Stimulated activated CD4-positive, alpha-beta T cell treated with anti-CD3 and anti-CD28 coated beads, Interleukin-4, amount 100 ng/mL, for 24 hours (primary cell): ENCODE measurements at regions not wholly inside any gene's neighbourhood (a gene's known extent, or its start where the extent isn't known, plus 50 kb on each side); places are given as distances from the start of the nearest gene placed in this dataset.
A peak's percentile ranks its signal among the peaks of the same experiment; 100 is the strongest.
"Not testable (repeated sequence)": the region's sequence is repeated elsewhere in the genome, so short reads cannot be mapped to it uniquely, and the experiment has no call there.

ENCODE experiments used
- DNase-seq: peaks from one replicate; pipeline ENCODE4 v3.0.0-alpha.2; 2020

GRCh38 chr2:234181121-234181520 is 130.6 kb downstream of the SPP2 start:
- DNase-seq: no peak

- no peak for DNase-seq
Observed at GRCh38 chr2:234179031-234179363, 128.5 kb downstream of the SPP2 start.

GRCh38 chr2:234178330-234179030 is 128.0 kb downstream of the SPP2 start:
- no peak for DNase-seq

DNA sequence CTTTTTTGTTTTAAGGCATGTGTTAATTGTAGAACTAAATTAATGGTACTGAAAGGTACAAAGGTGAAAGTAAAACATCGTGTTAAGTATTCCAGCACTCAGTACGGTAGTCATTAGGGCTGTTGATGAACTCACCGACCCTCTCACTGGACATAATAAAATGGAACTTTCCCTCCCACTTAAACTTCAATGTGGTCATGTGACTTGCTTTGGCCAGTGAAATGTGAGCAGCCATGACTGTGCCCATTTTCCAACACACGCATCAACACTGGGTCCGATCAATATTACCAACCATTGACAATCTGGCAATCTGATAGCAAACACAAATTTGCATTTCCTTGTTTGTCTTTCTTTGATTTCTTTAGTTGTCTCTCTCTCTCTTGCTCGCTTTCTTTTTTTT is 125.1 kb downstream of the SPP2 start:
- DNase-seq: no peak

- no peak for DNase-seq
Observed at GRCh38 chr2:234174742-234175141, 124.2 kb downstream of the SPP2 start.

GRCh38 chr2:234172532-234172931 is 122.0 kb downstream of the SPP2 start:
- DNase-seq: no peak

GRCh38 chr2:234172066-234172465 is 121.6 kb downstream of the SPP2 start:
- DNase-seq: no peak

- DNase-seq: no peak
Observed at GRCh38 chr2:234171666-234172065, 121.2 kb downstream of the SPP2 start.

GRCh38 chr2:234169674-234170073 is 119.2 kb downstream of the SPP2 start:
- no peak for DNase-seq

- DNase-seq: not testable (repeated sequence)
Observed at GRCh38 chr2:234168605-234169570, 118.4 kb downstream of the SPP2 start.

DNA sequence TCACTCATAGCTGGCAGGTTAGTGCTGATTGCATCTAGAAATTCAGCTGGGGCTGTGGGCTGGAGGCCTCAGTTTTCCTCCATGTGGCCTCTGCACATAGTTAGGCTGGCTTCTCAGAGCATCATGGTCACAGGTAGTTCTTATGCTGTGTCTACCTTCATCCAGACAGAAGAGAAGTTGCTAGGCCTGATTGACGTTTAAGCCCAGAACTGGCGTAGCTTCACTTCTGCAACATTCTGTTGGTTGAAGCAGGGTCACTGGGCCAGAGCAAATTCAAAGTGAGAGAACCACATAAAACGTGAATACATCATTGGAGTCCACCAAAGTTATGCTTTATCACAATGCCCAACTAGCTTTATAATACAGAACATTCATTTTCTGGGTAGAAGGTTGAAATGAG is 116.0 kb downstream of the SPP2 start:
- DNase-seq: no peak

DNA sequence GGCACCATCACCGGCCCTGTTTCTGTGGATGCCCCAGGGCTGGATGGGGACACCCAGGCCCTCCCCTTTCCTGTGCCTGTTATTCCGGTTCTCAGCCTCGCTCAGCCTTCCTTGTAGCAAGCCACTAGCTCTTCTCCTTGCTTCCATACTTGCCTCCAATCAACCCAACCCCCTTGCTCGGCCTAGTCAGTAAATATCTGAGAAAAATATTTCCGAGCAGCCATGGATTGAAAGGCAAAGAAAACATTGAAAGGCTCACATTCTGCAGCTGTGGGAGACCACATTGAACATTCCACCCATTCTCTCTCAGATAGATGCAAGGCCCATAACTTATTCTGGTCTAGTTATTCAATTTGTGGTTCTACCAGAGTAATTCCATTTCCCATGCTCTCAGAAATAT is 114.9 kb downstream of the SPP2 start:
- DNase-seq: no peak

DNA sequence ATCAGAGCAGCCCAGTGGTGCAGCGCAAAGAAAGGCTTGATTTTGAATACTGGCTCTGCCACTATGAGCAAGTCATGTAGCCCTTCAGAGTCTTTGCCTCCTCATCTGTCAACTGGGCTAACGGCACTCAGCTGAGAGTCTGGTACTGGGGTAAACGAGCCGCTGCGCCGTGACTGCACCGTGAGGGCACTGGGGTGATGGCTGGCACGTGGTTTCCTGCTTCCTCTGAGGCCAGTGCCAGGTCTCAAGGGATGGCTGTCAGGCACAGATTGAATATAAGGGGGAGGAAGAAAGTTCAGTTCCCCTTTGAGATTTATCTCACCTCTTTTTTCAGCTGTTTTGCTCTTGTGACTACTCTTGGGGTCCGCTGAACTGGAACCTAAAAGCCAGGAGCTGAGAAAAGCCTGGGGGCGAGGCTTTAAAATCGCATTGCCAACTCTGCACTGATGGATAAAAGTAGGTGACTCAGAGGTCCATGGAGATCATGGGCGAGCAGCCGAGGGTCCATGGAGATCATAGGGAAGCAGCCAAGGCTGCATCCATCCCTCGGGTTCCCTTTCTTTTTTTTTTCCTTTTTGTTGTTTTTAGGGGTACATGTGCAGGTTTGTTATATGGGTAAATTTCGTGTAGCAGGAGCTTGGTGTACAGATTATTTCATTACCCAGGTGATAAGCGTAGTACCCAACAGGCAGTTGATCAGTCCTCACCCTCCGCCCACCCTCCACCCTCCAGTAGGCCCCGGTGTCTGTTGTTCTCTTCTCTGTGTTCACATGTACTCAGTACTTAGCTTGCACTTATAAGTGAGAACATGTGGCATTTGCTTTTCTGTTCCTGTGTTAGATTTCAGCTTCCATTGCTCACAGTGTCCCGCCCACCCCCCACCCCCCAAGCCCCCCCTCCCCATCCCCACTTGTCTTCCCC is 114.3 kb downstream of the SPP2 start:
- peak; percentile 20 for DNase-seq

- no peak for DNase-seq
Observed at GRCh38 chr2:234163510-234164045, 113.1 kb downstream of the SPP2 start.

GRCh38 chr2:234162861-234163260 is 112.4 kb downstream of the SPP2 start:
- no peak for DNase-seq

GRCh38 chr2:234161932-234162331 is 111.4 kb downstream of the SPP2 start:
- no peak for DNase-seq

GRCh38 chr2:234158812-234159211 is 108.3 kb downstream of the SPP2 start:
- no peak for DNase-seq

DNA sequence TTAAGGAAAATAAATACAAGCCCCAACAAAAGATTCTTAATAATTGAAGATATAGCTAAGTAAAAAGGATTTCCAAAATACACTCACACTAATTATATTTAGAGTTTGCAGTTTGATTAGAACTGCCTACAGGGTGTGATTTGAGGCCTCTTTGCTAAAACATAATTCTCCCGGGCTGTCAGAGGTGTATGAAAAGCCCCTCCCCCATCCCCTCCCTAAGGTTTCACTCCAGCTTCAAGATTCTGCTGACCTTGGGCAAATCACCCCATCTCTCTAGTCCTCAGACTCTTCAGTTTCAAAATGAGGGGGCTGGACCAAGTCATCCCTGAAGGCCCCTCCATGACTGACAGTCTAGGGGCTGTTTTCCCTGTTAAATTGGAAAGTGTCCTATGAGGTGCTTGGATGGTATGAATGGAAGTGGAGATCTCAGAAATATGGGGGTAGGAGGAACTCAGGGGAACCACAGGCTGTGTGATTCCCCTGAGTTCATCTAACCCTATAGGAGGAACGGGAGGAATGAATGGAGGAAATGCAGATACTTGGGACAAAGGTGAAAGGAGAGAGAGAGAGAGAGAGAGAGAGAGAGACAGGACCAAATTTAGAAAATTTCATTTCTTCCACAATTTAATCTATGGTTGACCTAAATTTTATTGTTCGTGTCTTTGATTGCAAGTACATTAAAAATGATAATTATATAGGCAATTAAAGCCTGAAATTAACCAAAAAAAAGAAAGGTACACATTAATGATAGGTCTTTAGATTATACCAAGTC is 107.5 kb downstream of the SPP2 start:
- no peak for DNase-seq

- no peak for DNase-seq
Observed at GRCh38 chr2:234156326-234156725, 105.8 kb downstream of the SPP2 start.

DNA sequence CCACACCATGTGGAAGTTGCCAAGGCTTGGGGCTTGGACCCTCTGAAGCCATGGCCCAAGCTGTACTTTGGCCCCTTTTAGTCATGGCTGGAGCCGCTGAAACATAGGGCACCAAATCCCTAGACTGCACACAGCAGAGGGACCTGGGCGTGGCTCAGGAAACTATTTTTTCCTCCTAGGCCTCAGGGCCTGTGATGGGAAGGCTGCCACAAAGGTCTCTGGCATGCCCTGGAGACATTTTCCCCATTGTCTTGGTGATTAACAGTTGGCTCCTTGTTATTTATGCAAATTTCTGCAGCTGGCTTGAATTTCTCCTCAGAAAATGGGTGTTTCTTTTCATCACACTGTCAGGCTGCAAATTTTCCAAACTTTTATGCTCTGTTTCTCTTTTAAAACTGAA is 102.3 kb downstream of the SPP2 start:
- DNase-seq: not testable (repeated sequence)

GRCh38 chr2:234147335-234147861 is 96.9 kb downstream of the SPP2 start:
- DNase-seq: no peak
